ENCODE measurements at regions not wholly inside any gene's neighbourhood (a gene's known extent, or its start where the extent isn't known, plus 50 kb on each side); places are given as distances from the start of the nearest gene placed in this dataset.

GRCh38 chr2:181239201-181239799 is 217.9 kb upstream of the ITGA4 start:
- TF ChIP-seq CTCF (IDR thresholded peaks at IDR 0.05; ENCODE audit: insufficient read depth, low read depth, low read length) (peak; percentile 10), EZH2 (IDR thresholded peaks at IDR 0.05; ENCODE audit: insufficient read depth, low read length) (no peak)

All from astrocyte (in vitro differentiated cells and primary cell).